HCEC 1CT (cell line): ENCODE measurements at regions not wholly inside any gene's neighbourhood (a gene's known extent, or its start where the extent isn't known, plus 50 kb on each side); places are given as distances from the start of the nearest gene placed in this dataset.
"Not testable (repeated sequence)": the region's sequence is repeated elsewhere in the genome, so short reads cannot be mapped to it uniquely, and the experiment has no call there.

Source experiments
- DNase-seq: peaks from one replicate; pipeline ENCODE4 v3.0.0-alpha.2; 2017

GRCh38 chr10:76657337-76658012, 980.1 kb downstream of the KCNMA1 start:
- no peak for DNase-seq

GRCh38 chr10:76651154-76651553, 986.5 kb downstream of the KCNMA1 start:
- no peak for DNase-seq

- no peak for DNase-seq
Measured at GRCh38 chr10:76649723-76650127, 987.9 kb downstream of the KCNMA1 start.

GRCh38 chr10:76649254-76649653, 988.4 kb downstream of the KCNMA1 start:
- no peak for DNase-seq

GRCh38 chr10:76647301-76647700, 990.3 kb downstream of the KCNMA1 start:
- no peak for DNase-seq

- DNase-seq, result no peak
Measured at GRCh38 chr10:76645341-76645740, 992.3 kb downstream of the KCNMA1 start.

GRCh38 chr10:76644476-76644875, 993.1 kb downstream of the KCNMA1 start:
- no peak for DNase-seq

GRCh38 chr10:76643511-76643911, 994.1 kb downstream of the KCNMA1 start:
- no peak for DNase-seq

- DNase-seq, result no peak
Measured at GRCh38 chr10:76642358-76642757, 995.2 kb downstream of the KCNMA1 start.

- no peak for DNase-seq
Measured at GRCh38 chr10:76641215-76641614, 996.4 kb downstream of the KCNMA1 start.

GRCh38 chr10:76640806-76641205, 996.8 kb downstream of the KCNMA1 start:
- no peak for DNase-seq

- DNase-seq, result peak; percentile 3
Measured at GRCh38 chr10:76632767-76633051, 1004.9 kb downstream of the KCNMA1 start.

- no peak for DNase-seq
Measured at GRCh38 chr10:76631884-76632766, 1005.5 kb downstream of the KCNMA1 start.

- DNase-seq, result no peak
Measured at GRCh38 chr10:76631036-76631670, 1006.5 kb downstream of the KCNMA1 start.

- no peak for DNase-seq
Measured at GRCh38 chr10:76628801-76629200, 1008.8 kb downstream of the KCNMA1 start.

GRCh38 chr10:76626386-76626785, 1011.2 kb downstream of the KCNMA1 start:
- DNase-seq, result no peak

GRCh38 chr10:76624470-76624869, 1013.1 kb downstream of the KCNMA1 start:
- no peak for DNase-seq

- no peak for DNase-seq
Measured at GRCh38 chr10:76621886-76622620, 1015.6 kb downstream of the KCNMA1 start.

GRCh38 chr10:76618641-76619040, 1019.0 kb downstream of the KCNMA1 start:
- DNase-seq, result no peak

GRCh38 chr10:76618171-76618570, 1019.4 kb downstream of the KCNMA1 start:
- DNase-seq, result no peak

GRCh38 chr10:76616666-76617065, 1020.9 kb downstream of the KCNMA1 start:
- not testable (repeated sequence) for DNase-seq

GRCh38 chr10:76615049-76615448, 1022.6 kb downstream of the KCNMA1 start:
- DNase-seq, result no peak
